ENCODE measurements at regions not wholly inside any gene's neighbourhood (a gene's known extent, or its start where the extent isn't known, plus 50 kb on each side); places are given as distances from the start of the nearest gene placed in this dataset.

DNA sequence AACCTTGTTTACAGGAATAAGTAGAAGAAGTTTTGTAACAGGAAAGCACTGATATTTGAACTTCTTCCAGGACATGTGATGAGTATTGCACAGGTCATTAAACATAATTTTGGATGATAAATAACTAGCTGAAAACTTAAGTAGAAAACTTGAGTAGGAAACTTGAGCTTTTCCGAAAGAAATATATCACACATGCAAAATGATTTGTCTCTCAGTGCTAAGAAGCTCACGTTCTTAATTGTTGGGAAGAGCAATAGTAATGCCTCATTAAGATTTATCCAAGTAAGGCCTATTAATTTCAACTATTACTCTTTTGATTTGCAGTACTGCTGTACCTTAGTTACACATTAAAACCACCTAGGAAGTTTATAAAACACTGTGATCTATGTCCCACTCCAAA lies 1921.9 kb upstream of the LRRTM1 start:
- H4K20me1 ChIP-seq (ENCODE audit: control insufficient read depth, extremely low read depth, insufficient read depth, low read length): no peaks in the 10 kb centered on the region
- dilution Hi-C loops (cut with MboI; ENCODE audit: extremely low pct_ligation_motif_present, low sequenced_read_pairs): no loop called here
- DNase-seq (ENCODE audit: low read depth, low spot score): no peak

DNA sequence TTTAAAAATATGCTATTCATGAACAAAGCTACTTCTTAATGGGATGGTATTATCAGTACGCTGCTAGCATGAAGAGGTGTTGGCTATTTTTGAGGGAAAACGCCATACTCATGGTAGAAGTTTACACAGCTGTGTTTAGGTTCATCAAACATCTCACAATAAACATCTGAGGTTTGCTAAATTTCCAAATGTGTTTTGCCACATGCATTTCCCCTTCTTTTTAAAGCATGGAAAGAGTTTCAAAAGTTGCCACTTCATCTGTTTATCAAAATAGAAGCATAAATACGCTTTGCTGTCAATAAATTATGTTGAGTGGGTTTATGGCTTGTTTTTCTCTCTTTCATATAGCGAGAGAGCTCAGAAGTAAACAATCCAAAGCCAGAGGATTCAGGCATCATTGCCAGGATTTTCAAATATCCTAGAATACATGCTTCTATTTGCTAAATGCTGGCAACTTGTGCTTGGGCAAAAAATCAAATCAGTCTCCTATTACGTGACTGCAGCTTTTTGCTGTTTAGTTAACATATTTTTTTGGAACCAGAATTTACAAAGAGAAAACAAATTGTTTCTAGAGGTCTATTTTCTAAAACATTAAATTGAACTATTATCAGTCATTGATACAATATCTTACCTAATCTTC lies 1919.9 kb upstream of the LRRTM1 start:
- Histone ChIP-seq H3K27ac (ENCODE audit: control insufficient read depth, insufficient read depth, low read length) (no peak overlapping the region), H2AFZ (ENCODE audit: control insufficient read depth, low read length) (no peak overlapping the region), H3K4me2 (ENCODE audit: control insufficient read depth, extremely low read depth, insufficient read depth, low read depth, low read length) (no peak overlapping the region), H3K79me2 (ENCODE audit: control insufficient read depth, insufficient read depth, low read length) (no peaks in the 10 kb centered on the region), H3K9me3 (ENCODE audit: control insufficient read depth, low read depth, low read length) (no peaks in the 10 kb centered on the region), H4K20me1 (ENCODE audit: control insufficient read depth, extremely low read depth, insufficient read depth, low read length) (no peaks in the 10 kb centered on the region), H3K4me1 (ENCODE audit: control insufficient read depth, extremely low read depth, insufficient read depth, low read length) (no peaks in the 10 kb centered on the region), H3K27me3 (ENCODE audit: control insufficient read depth, extremely low read depth, insufficient read depth, low read length) (no peaks in the 10 kb centered on the region), H3K36me3 (ENCODE audit: control insufficient read depth in 2 of 2, extremely low read depth in 1 of 2, insufficient read depth in 2 of 2, low read length in 2 of 2) (no peaks in the 10 kb centered on the region), H3K4me3 (ENCODE audit: control insufficient read depth in 2 of 3, extremely low read depth in 1 of 3, insufficient read depth in 2 of 3, low read depth in 1 of 3, low read length in 3 of 3) (no peak overlapping the region), H3K9ac (ENCODE audit: control insufficient read depth, extremely low read depth, insufficient read depth, low read length) (no peak overlapping the region), H3K9me1 (ENCODE audit: control insufficient read depth, extremely low read depth, insufficient read depth, low read length) (no peaks in the 10 kb centered on the region)
- DNase-seq (ENCODE audit: low read depth, low spot score) (no peak), FAIRE-seq (no peak)
- dilution Hi-C loops (cut with MboI; ENCODE audit: extremely low pct_ligation_motif_present, low sequenced_read_pairs): no loop called here
- TF ChIP-seq, protein P1, sequence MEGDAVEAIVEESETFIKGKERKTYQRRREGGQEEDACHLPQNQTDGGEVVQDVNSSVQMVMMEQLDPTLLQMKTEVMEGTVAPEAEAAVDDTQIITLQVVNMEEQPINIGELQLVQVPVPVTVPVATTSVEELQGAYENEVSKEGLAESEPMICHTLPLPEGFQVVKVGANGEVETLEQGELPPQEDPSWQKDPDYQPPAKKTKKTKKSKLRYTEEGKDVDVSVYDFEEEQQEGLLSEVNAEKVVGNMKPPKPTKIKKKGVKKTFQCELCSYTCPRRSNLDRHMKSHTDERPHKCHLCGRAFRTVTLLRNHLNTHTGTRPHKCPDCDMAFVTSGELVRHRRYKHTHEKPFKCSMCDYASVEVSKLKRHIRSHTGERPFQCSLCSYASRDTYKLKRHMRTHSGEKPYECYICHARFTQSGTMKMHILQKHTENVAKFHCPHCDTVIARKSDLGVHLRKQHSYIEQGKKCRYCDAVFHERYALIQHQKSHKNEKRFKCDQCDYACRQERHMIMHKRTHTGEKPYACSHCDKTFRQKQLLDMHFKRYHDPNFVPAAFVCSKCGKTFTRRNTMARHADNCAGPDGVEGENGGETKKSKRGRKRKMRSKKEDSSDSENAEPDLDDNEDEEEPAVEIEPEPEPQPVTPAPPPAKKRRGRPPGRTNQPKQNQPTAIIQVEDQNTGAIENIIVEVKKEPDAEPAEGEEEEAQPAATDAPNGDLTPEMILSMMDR (optimal IDR thresholded peaks at IDR 0.05 in 1 of 3, IDR thresholded peaks at IDR 0.05 in 1 of 3, conservative IDR thresholded peaks at IDR 0.05 in 1 of 3; ENCODE audit: extremely low read depth in 1 of 3, insufficient read depth in 2 of 3, low read length in 3 of 3): no peak
- TF ChIP-seq EZH2 (IDR thresholded peaks at IDR 0.05; ENCODE audit: low read length): no peak

More for the DNA sequence above, 1921.9 kb upstream of the LRRTM1 start:
- H3K4me2 ChIP-seq (ENCODE audit: control insufficient read depth, extremely low read depth, insufficient read depth, low read depth, low read length): no peak overlapping the region
- H3K4me3 ChIP-seq (ENCODE audit: control insufficient read depth in 2 of 3, extremely low read depth in 1 of 3, insufficient read depth in 2 of 3, low read depth in 1 of 3, low read length in 3 of 3): no peak overlapping the region
- FAIRE-seq: no peak
- no peaks in the 10 kb centered on the region for H3K4me1 ChIP-seq (ENCODE audit: control insufficient read depth, extremely low read depth, insufficient read depth, low read length)
- H3K27me3 ChIP-seq (ENCODE audit: control insufficient read depth, extremely low read depth, insufficient read depth, low read length): no peaks in the 10 kb centered on the region
- no peaks in the 10 kb centered on the region for H3K79me2 ChIP-seq (ENCODE audit: control insufficient read depth, insufficient read depth, low read length)
- H3K9ac ChIP-seq (ENCODE audit: control insufficient read depth, extremely low read depth, insufficient read depth, low read length): no peak overlapping the region
- TF ChIP-seq EZH2 (IDR thresholded peaks at IDR 0.05; ENCODE audit: low read length): no peak
- TF ChIP-seq, protein P1 (optimal IDR thresholded peaks at IDR 0.05 in 1 of 3, IDR thresholded peaks at IDR 0.05 in 1 of 3, conservative IDR thresholded peaks at IDR 0.05 in 1 of 3; ENCODE audit: extremely low read depth in 1 of 3, insufficient read depth in 2 of 3, low read length in 3 of 3): no peak
- H2AFZ ChIP-seq (ENCODE audit: control insufficient read depth, low read length): no peak overlapping the region
- no peaks in the 10 kb centered on the region for H3K9me1 ChIP-seq (ENCODE audit: control insufficient read depth, extremely low read depth, insufficient read depth, low read length)
- H3K27ac ChIP-seq (ENCODE audit: control insufficient read depth, insufficient read depth, low read length): no peak overlapping the region
- no peaks in the 10 kb centered on the region for H3K9me3 ChIP-seq (ENCODE audit: control insufficient read depth, low read depth, low read length)
- no peaks in the 10 kb centered on the region for H3K36me3 ChIP-seq (ENCODE audit: control insufficient read depth in 2 of 2, extremely low read depth in 1 of 2, insufficient read depth in 2 of 2, low read length in 2 of 2)
